ENCODE measurements at regions not wholly inside any gene's neighbourhood (a gene's known extent, or its start where the extent isn't known, plus 50 kb on each side); places are given as distances from the start of the nearest gene placed in this dataset.

GRCh38 chr4:162938738-162939485 lies 227.8 kb downstream of the NAF1 start:
- ChIA-PET POLR2A (no interaction called here), SMC1A (ENCODE audit: uncharacterized antibody, unreplicated experiment) (no interaction called here), CTCF (no interaction called here), RAD21 (ENCODE audit: unreplicated experiment) (no interaction called here)
- in situ Hi-C loops (cut with MboI) = no loop called here
- H2AFZ ChIP-seq (ENCODE audit: control insufficient read depth, low read depth, low read length) = no peak overlapping the region
- H3K4me3 ChIP-seq = no peak overlapping the region
- TF ChIP-seq, protein P1, sequence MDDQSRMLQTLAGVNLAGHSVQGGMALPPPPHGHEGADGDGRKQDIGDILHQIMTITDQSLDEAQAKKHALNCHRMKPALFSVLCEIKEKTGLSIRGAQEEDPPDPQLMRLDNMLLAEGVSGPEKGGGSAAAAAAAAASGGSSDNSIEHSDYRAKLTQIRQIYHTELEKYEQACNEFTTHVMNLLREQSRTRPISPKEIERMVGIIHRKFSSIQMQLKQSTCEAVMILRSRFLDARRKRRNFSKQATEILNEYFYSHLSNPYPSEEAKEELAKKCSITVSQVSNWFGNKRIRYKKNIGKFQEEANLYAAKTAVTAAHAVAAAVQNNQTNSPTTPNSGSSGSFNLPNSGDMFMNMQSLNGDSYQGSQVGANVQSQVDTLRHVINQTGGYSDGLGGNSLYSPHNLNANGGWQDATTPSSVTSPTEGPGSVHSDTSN (IDR thresholded peaks at IDR 0.05; ENCODE audit: insufficient replicate concordance, low read depth, low read length) = no peak
- no peak for TF ChIP-seq NFIC (IDR thresholded peaks at IDR 0.05; ENCODE audit: low read depth, low read length)
- H3K4me2 ChIP-seq (ENCODE audit: control insufficient read depth, insufficient read depth) = no peak overlapping the region
- no peaks in the 10 kb centered on the region for H4K20me1 ChIP-seq (ENCODE audit: control insufficient read depth, insufficient read depth)
- ATAC-seq = no peak
- 0% methylated on average over 1 of the region's 1 CpG for WGBS (ENCODE audit: insufficient coverage, insufficient replicate concordance, low lambda C conversion rate, missing lambda C conversion rate)
- FAIRE-seq = no peak
- no peaks in the 10 kb centered on the region for H3K4me1 ChIP-seq (ENCODE audit: control insufficient read depth, insufficient read depth, low read length)
- H3K36me3 ChIP-seq (ENCODE audit: control insufficient read depth in 2 of 2, insufficient read depth in 2 of 2, low read length in 1 of 2) = no peaks in the 10 kb centered on the region
- no TSS peak for BruUV-seq (replicated peaks)
- no peak overlapping the region for H3K27ac ChIP-seq (ENCODE audit: control insufficient read depth, insufficient read depth)
- no peaks in the 10 kb centered on the region for H3K9me3 ChIP-seq (replicated peaks; ENCODE audit: control insufficient read depth, insufficient read depth, low read length)
- H3K9ac ChIP-seq (ENCODE audit: control insufficient read depth, insufficient read depth, low read length) = no peak overlapping the region
- H3K27me3 ChIP-seq (replicated peaks in 1 of 2; ENCODE audit: control insufficient read depth in 2 of 2, insufficient read depth in 2 of 2, low read length in 1 of 2) = no peaks in the 10 kb centered on the region; a peak in 1 of 4 replicates
- H3K79me2 ChIP-seq (ENCODE audit: control insufficient read depth, insufficient read depth, low read length) = no peaks in the 10 kb centered on the region
- no peak for DNase-seq (ENCODE audit: low read depth, low spot score)
- intact Hi-C loops (cut with micrococcal nuclease; ENCODE audit: unreplicated experiment) = no loop called here

GRCh38 chr4:162935214-162935613 lies 231.5 kb downstream of the NAF1 start:
- H3K4me3 ChIP-seq = no peak overlapping the region
- ATAC-seq (no peak), FAIRE-seq (no peak), DNase-seq (ENCODE audit: low read depth, low spot score) (no peak)
- no peak overlapping the region for H3K4me2 ChIP-seq (ENCODE audit: control insufficient read depth, insufficient read depth)
- ChIA-PET POLR2A (no interaction called here), SMC1A (ENCODE audit: uncharacterized antibody, unreplicated experiment) (no interaction called here), RAD21 (ENCODE audit: unreplicated experiment) (no interaction called here), CTCF (no interaction called here)
- no peak overlapping the region for H3K9ac ChIP-seq (ENCODE audit: control insufficient read depth, insufficient read depth, low read length)
- H3K4me1 ChIP-seq (ENCODE audit: control insufficient read depth, insufficient read depth, low read length) = no peaks in the 10 kb centered on the region
- no TSS peak for BruUV-seq (replicated peaks)
- in situ Hi-C loops (cut with MboI) (no loop called here), intact Hi-C loops (cut with micrococcal nuclease; ENCODE audit: unreplicated experiment) (no loop called here)
- no peaks in the 10 kb centered on the region for H3K27me3 ChIP-seq (replicated peaks in 1 of 2; ENCODE audit: control insufficient read depth in 2 of 2, insufficient read depth in 2 of 2, low read length in 1 of 2)
- no peak overlapping the region for H3K27ac ChIP-seq (ENCODE audit: control insufficient read depth, insufficient read depth)
- no peak overlapping the region for H2AFZ ChIP-seq (ENCODE audit: control insufficient read depth, low read depth, low read length)
- no peaks in the 10 kb centered on the region for H3K9me3 ChIP-seq (replicated peaks; ENCODE audit: control insufficient read depth, insufficient read depth, low read length)
- no peaks in the 10 kb centered on the region for H3K79me2 ChIP-seq (ENCODE audit: control insufficient read depth, insufficient read depth, low read length)
- no peaks in the 10 kb centered on the region for H4K20me1 ChIP-seq (ENCODE audit: control insufficient read depth, insufficient read depth)
- 49% methylated on average over 6 of the region's 6 CpGs for WGBS (ENCODE audit: insufficient coverage, insufficient replicate concordance, low lambda C conversion rate, missing lambda C conversion rate)
- no peaks in the 10 kb centered on the region for H3K36me3 ChIP-seq (ENCODE audit: control insufficient read depth in 2 of 2, insufficient read depth in 2 of 2, low read length in 1 of 2)
- no peak for TF ChIP-seq MEF2B (IDR thresholded peaks at IDR 0.05; ENCODE audit: partially characterized antibody, poor library complexity, severe bottlenecking)
- TF ChIP-seq ZNF207 (IDR thresholded peaks at IDR 0.05; ENCODE audit: borderline replicate concordance) = no peak
- no peak for TF ChIP-seq RAD21 (IDR thresholded peaks at IDR 0.05; ENCODE audit: insufficient read depth, low read depth, low read length)
- no peak for TF ChIP-seq ZNF687 (IDR thresholded peaks at IDR 0.05)
- TF ChIP-seq, protein P1 (IDR thresholded peaks at IDR 0.05; ENCODE audit: insufficient replicate concordance, low read depth, low read length) = no peak
- no peak for TF ChIP-seq EED (IDR thresholded peaks at IDR 0.05; ENCODE audit: low read depth)
- no peak for TF ChIP-seq CHD4 (IDR thresholded peaks at IDR 0.05)
- no peak for TF ChIP-seq KLF5 (IDR thresholded peaks at IDR 0.05; ENCODE audit: partially characterized antibody)

Measured in GM12878 (cell line).